GM19463 (cell line): ENCODE measurements at regions not wholly inside any gene's neighbourhood (a gene's known extent, or its start where the extent isn't known, plus 50 kb on each side); places are given as distances from the start of the nearest gene placed in this dataset.

Experiments
- ATAC-seq: cut with Tn5 transposase; IDR thresholded peaks from one replicate; pipeline ENCODE4 v1.9.1; 2021; ENCODE audit warnings: mild to moderate bottlenecking, moderate library complexity; ENCODE audit not compliant: unreplicated experiment

DNA sequence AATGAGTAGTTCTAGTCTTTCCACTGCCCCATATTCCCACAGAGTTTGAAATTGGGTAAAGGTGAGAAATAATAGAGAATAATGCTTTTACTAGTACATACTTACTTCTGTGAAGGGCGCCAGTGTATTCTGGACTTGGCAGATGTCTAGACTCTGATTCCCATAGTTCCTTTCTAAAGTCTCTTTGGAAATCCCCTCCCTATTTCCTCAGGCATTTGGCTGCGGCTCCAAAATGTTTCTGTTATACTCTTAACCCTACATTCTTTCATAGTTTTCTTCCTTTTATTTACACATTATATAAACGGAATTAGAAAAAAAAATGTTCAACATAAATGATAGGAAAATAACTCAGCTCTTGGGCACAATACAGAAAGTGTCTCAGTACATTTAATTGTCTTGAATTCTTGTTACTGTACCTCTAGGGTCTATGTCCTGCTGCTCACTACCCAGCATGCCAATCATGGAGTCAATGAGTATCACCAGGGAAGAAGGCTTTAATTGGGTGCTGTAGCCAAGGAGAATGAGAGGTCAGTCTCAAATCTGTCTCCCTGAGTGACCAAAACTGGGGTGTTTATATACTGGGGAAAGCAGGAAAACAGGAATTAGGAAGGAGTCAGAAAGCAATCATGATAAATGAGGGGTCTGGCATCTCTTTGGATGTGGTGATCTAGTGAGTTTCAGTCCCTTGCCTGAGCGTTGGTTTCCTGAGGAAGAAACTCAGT lies 147.8 kb upstream of the MMADHC start:
- no peak for ATAC-seq

DNA sequence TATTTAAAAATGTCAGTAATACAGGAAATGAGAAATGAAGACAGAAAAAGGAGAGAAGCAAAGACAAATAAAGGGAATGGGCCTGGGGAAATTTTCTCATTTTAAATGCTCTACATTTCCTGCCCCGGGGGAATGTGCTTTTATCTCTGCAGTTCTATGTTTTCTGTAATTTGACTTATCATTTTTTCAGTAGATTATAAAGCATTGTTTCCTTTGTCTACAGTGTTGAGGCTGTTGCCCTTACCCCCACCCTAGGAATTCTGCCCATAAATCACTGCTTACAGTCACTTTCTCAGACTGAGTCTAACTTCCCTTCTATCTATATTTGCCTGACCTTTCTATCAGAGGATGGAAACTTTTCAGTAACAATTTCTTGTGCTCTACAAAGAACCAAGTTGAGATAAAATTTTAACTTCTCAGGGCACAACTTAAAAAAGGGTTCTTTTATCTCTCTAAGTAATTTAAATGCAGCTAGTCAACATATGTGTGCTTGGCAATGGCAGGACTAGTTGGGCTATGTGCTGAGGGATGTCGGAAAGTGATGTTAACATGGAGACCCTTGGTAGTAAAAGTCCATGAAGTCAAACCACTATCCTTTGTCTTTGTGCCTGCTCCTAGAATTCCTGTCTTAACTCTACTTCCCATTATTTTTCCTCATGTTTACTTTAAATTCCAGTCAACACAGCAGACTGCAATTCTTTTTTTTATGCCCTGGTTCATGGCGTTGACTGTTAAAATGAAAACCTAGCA lies 146.5 kb upstream of the MMADHC start:
- no peak for ATAC-seq

DNA sequence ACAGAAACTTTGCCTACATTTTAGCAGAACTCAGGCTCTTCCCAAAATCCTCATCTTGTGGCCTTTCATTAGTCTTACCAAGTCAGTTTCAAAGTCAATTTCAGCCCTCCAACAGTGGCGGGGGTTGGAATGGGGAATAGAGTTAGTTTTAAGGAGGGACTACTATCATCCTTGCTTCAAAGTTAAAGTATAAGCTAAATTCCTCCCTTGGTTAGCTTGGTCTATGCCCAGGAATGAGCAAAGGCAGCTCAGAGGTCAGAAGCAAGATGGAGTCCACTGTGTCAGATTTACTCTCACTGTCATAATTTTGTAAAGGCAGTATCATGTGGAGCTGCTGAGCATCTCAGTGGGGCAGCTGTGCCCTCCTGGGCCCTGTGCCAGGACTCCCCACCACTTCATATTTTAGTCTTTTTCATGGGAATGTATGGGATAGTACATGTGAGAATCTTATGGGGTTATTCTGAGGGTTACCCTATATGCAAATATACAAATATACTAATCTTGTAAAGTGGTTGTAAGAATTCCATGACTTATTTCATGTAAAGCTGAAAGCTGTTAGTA lies 145.2 kb upstream of the MMADHC start:
- no peak for ATAC-seq

DNA sequence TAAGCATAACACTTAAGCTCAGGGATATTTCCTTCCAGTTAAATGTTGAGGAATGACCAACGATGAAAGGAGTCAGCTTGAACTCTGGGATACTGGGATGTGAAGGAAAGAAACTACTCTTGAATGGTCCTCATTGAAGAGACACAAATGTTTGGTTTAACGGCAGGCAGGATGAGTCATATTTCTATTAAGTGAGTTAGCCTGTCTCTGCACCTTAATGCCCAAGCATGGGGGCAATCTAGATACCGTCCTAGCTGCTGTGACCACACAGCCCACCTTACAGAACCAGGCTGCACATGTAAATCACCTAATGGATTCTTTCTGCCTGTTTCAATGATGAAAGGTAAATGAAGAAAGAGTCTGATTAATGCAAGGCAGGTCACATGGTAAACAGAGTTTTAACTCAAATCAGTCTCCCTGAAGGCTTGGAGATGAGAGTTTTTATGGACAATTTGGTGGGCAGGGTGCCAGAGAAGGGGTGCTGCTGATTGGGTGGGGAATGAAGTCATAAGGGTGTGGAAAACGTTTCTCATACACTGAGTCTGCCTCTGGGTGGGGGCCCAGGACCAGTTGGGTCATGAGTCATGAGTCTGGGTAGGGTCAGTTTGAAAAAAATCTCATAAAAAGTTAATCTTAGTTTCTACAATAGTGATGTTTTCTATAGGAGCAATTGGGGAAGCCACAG lies 144.6 kb upstream of the MMADHC start:
- no peak for ATAC-seq

DNA sequence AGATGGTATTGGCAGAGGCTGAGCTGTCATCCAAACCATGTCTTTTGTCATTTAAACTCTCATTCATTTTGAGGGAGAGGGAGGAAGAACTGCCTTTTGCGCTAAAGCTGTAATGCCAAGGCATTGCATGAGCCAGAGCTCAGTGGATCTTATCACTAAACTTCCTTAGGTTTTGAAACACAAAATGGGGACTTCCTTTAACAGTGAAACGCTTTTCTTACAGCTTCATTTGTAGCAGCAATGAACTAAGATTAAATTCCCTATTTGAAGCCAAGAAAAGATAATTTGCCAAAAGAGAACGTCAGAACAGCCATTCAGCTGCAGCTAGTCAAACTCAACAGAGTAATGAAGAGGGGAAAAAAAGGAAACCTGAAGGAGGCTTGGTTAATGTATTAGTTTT lies 143.5 kb upstream of the MMADHC start:
- ATAC-seq, result no peak

DNA sequence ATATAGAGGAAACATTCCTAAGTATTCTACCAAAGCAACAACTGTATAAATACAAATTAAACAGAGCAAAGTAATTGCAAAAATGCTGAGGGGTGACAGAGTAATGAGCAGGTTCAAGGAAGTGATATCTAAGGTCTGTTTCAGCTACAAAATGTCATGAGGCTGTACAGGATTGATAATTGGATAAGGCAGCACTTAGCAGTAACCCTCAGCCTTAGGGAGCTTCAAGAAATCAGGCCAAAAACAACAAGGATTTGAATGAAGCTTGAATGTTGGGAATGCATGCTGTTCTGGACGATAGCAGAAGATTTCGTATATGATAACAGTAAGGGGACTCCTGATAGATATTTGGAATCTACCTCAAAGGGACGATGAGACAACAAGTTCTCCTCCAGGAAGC lies 142.0 kb upstream of the MMADHC start:
- no peak for ATAC-seq

DNA sequence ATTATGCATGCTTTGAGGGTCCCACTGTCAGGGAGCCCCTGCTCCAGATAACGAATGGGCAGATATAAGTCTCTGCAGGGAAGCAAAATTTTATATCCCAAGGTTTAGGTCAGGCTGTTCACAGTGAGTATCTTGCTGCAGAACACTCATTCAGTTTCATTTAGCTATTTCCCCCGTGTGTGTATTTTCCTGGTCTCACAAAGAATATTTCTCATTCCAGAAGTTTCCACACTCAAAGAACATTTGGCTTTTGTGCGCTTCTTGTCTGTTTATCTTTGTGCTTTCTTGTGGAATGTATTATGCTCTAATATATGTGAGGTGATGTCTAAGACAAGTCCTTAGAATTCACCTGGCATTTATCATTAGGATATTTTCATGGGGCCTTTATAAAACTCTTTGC lies 140.4 kb upstream of the MMADHC start:
- no peak for ATAC-seq

DNA sequence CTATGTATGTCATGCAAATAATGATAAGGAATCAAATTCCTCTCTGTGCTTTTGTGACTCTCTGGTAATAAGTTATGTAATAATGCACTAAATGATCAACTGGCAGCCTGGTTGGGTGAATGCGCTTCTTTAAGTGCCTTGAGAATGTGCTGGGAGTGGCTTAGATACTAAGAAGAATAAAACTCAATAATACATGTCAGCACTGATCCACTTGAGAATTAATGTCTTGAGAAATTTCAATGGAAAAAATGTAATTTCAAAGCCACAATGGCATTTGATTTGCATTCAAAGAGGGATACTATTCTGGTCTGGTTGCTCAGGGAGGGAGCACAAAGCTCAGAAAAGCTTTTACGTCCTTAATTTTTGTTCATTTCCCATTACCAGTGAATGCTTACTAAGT lies 137.7 kb upstream of the MMADHC start:
- no peak for ATAC-seq

DNA sequence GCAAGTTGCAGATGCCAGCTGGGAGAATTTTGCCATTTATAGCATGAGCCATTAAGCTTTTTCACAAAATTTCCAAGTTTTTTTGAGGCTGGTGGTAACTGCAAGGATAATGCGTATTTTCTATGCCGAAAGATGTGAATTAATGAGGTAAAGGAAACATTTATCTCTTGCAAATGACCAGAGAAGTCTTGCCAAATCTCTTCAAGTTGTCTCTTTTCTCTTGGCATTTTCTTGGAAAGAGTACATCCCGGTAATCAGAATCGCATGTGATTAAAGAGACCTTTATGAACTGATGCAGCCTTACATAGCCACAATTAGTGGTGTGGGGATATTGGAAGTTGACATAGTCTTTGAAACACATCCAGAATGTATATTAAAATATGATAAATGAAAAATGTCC lies 136.5 kb upstream of the MMADHC start:
- no peak for ATAC-seq

DNA sequence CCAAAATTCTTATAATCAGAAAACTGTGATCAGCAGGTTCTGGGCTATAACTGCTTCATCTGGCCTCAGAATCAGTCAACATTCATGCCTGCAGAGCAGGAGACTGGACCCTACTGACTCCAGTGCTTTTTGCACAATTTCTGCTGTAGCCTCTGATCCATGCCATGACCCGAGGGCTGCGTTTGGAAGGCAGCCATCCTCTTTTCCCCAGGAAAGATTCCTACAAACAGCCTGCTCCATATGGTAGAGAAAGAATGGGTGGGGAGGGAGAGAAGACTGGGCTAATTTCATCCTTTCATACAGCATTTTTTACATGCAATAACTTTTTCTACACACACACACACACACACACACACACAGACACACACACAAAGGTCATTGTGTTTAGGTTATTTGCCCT lies 133.0 kb upstream of the MMADHC start:
- ATAC-seq, result no peak

DNA sequence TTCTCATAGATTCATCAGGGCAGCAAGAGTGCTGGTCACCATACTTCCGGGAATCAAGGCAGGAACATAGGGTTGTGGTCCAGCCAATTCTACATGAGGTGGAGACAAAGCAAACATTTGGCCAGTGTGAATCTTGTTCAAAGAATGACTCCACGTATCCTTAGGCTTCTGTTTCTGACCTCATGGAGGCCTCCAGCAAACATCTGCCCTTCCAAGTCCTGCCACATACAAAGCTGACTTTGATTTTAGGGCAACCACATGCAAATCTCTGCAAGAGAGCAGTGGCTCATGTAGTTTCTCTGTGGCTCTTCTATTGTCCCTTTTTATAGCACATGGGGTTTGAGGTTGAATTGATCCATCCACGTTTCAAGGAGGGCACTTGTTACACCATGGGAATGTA lies 132.1 kb upstream of the MMADHC start:
- ATAC-seq, result no peak

DNA sequence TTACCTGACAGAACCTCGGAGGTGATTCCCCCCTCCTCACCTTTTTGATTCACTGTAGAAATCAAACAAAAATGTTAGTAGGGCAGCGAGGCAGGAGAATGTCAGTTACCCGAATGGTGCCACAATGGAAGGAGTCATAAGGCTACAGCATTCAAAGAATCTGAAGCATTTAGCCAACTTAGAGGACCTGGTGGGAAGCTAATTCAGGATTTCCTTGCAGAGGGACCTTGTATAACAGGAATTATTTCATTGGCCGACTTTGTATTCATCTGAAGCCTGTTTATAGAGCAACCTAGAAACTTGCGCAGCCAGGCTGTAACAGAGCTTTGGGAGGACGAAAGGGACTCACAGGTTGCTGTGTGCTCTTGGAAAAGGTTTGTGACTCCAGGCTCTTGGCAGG lies 129.1 kb upstream of the MMADHC start:
- no peak for ATAC-seq

DNA sequence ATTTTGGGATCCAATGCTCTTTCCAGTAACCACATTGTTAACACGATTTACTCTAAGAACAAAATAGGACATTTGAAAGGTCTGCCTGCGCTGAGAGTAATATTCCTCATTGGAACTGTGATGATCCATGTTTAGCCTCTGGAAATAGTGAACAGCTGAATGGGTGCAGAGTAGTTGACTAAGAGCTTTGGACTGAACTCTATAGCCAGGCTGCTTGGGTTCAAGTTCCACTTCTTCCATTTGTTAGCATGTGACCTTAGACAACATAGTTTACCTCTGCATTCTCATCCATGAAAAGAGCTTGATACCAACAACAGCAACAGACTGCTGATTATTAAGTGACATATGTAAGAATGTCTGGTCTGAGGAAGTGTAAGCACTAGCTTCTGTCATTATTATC lies 128.3 kb upstream of the MMADHC start:
- no peak for ATAC-seq

DNA sequence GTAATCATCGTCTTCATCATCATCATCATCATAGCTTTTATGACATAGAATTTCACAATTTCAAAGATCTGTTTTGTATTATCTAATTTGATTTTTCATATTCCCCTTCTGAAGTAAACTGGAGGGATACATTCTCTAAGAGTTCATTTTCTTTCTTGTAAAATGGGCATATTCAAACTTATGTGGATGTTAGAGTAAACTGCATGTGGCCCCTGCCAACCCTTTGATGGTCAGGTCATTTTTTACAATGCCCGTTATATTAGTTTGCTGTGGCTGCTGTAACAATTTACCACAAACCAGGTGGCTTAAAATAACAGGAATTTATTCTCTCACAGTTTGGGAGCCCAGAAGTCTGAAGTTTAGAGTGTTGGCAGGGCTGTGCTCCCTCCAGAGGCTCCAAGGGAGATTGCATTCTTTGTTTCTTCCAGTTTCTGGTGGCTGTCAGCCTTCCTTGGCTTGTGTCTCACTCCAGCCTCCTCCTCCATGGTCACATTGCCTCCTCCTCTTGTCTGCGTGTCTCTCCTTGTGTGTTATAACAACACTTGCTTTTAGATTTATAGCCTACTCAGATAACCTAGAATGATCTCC lies 127.5 kb upstream of the MMADHC start:
- no peak for ATAC-seq

DNA sequence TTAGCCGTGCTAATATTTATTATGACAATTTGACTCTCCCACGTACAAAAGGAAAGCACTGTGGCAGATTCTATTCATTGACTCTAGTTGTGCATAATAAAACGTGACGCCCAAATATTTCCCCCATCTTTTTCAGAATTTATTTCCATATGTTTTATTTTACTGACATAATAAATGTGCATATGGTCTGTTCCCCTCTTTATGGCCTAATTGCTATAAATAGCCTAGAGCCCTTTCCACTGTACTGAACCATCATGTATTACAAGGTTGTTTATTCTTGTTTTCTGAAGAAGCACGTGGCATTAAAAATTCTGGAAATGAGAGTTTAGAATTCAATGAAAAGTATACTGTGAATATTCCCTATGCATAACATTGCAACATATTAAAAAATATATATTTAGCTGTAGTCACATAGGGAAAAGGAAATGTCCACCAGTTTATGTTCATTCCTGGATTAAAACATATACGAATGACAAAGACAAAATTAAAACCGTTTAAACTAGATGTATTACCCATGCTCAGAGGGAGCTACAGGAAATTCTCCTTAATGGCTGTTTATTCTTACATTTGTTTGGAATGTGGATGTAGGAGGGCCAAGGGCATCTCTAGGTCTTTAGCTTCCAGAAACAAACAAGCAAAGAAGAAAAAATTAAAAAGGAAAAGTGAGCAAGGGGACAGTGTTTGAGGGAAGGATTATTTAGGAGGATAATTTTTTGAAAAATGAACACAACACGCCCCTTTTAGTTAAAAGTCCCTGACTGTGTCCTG lies 122.1 kb upstream of the MMADHC start:
- ATAC-seq, result no peak

DNA sequence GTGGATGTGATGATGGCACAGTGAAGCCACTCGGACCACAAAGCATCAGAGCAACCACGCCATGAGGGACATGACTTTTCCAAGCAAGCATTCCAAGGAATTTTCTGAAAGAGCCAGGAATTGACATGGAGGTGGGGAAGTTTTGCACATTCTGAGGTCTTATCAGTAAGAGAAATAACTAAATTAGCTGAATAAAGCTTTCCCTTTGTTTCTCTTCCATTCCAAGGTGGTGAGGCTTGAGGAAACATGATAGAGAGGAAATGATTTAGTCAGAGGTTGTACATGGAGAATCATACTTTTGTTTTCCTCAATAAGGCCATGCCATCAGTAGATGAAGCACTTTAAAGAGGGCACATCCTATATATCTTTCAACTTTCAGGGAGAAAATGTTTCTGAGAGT lies 115.7 kb upstream of the MMADHC start:
- no peak for ATAC-seq

DNA sequence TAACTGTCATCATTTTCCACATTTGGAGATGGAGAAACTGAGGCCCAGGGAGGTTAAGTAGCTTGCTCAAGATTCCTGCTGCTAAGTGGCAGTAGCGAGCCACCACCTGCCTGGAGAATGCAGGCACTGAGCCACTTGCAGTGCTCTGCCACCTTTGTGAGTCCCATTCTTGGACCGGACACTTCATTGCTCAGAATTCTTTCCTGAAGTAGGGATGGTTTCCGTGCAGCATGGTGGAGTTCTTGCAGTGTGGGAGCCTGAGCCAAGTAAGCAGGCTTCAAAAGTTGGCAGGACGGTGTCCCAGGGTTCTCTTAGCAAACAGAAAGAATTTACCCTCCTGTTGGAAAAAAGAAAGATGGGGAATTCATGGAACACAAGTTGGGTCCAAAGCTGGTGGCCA lies 115.0 kb upstream of the MMADHC start:
- ATAC-seq, result no peak

DNA sequence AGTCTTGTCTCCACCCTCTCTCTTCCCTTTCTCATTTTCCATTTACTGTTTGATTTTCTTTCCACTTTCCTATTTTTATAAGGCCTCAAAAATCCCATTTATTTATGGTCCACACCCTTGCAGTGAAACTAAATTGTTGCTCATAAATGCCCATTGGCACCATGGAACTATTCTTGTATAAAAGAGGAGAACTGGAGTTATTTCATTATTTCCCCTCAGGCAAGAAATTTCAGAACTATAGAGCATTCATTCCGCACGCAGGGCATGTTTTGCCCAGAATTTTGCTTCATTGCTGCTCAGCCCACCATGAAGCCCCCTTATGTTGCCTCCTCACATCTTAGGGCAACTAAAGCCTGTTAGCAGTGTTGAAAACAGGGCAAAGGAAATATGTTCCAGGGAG lies 113.7 kb upstream of the MMADHC start:
- ATAC-seq, result no peak

DNA sequence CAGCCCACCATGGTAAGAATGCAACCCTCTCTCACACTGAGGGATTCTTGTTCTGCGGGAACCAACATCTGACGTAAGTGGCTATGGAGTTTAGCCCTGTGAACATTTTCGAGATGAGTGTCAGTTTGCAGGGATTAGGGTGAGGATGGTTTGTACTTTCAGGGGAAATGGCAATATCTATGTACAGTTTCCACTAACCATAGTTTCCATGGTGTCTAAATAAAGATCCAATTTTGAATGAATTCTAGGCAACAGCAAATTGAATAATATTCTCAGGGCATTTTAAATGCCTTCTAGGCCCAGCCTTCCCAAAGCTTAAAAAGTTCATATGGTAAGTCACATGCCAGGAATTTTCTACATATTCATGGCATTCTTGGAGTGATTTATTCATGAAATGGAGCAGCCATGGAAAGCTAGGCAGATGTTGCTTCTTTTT lies 105.4 kb upstream of the MMADHC start:
- ATAC-seq, result no peak

DNA sequence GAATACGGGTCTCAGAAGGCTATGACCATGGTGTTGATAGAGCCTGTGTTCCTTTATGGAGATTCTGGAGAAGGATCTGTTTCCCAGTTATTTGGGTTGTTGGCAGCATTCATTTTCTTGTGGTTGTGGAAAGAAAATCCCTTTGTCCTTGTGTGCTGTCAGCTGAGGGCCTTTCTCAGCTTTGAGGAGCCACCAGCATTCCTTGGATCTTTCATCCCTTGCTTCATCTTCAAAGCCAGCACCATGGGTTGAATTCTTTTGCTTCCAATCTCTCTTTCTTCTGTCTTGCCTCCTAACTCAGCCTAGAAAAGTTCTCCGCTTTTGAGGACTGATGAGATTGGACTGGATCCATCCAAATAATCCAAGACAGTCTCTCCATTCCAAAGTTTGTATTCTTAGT lies 103.2 kb upstream of the MMADHC start:
- ATAC-seq, result no peak

DNA sequence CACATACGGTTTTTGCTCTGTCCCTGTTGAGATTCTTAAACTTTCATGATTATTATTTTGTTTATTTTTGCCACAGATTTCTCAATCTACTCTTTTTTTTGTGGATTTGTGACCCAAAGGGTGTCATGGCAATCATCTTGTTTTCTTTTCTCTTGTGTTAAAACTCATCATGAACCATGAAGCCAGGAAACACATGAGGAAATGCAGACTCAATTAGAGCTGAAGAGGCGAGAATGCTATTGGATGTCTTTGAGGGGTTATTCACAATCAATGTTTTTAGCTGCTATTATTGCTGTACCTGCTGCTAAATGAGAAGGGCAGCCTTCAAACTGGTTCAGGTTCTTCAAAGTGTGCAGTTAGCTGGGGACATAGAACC lies 99.5 kb upstream of the MMADHC start:
- ATAC-seq, result no peak
